Peyer's patch (tissue), 4 donors: ENCODE measurements at regions not wholly inside any gene's neighbourhood (a gene's known extent, or its start where the extent isn't known, plus 50 kb on each side); places are given as distances from the start of the nearest gene placed in this dataset.

Experiments
- POLR2A ChIP-seq, 2 donors: fragments of 450-650 bp; IDR thresholded peaks; one replicate each; pipeline ENCODE4 v1.5.1; 2017; ENCODE audit warnings: antibody characterized with exemption in 2 of 2, mild to moderate bottlenecking in 2 of 2, moderate library complexity in 2 of 2
- TF ChIP-seq, protein P1 (sequence below), 6 experiments: fragments of 450-650 bp in 4 of 6; fragments of 200-600 bp in 2 of 6; sonication (generic) in 1 of 6; IDR thresholded peaks; one replicate each; pipeline ENCODE4 v1.5.1; 2017 to 2019; ENCODE audit warnings: antibody characterized with exemption in 6 of 6, mild to moderate bottlenecking in 3 of 6, moderate library complexity in 1 of 6

DNA sequence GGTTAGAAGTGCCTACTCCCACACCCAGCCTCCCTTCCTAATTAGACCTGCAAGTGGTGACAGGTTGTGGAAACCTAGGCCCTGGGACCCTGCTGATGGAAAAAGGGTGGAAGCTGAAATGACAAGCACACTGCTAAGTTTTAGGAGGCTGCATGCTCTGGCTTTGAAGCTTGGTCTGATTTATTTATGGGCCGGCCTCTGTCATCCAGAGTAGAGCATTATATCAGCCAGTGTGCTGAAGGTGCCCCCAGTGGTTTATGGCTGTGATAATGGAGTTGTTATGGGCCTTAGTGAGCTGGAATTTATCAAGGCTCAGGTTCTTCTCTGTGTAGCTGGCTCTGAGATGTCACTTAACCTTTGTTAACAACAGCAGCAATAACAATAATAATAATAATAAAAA, 142.6 kb downstream of the UTP18 start:
- TF ChIP-seq, protein P1, sequence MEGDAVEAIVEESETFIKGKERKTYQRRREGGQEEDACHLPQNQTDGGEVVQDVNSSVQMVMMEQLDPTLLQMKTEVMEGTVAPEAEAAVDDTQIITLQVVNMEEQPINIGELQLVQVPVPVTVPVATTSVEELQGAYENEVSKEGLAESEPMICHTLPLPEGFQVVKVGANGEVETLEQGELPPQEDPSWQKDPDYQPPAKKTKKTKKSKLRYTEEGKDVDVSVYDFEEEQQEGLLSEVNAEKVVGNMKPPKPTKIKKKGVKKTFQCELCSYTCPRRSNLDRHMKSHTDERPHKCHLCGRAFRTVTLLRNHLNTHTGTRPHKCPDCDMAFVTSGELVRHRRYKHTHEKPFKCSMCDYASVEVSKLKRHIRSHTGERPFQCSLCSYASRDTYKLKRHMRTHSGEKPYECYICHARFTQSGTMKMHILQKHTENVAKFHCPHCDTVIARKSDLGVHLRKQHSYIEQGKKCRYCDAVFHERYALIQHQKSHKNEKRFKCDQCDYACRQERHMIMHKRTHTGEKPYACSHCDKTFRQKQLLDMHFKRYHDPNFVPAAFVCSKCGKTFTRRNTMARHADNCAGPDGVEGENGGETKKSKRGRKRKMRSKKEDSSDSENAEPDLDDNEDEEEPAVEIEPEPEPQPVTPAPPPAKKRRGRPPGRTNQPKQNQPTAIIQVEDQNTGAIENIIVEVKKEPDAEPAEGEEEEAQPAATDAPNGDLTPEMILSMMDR (IDR thresholded peaks at IDR 0.05): no peak
- no peak for TF ChIP-seq POLR2A (IDR thresholded peaks at IDR 0.05)
